ENCODE measurements at regions not wholly inside any gene's neighbourhood (a gene's known extent, or its start where the extent isn't known, plus 50 kb on each side); places are given as distances from the start of the nearest gene placed in this dataset.

DNA sequence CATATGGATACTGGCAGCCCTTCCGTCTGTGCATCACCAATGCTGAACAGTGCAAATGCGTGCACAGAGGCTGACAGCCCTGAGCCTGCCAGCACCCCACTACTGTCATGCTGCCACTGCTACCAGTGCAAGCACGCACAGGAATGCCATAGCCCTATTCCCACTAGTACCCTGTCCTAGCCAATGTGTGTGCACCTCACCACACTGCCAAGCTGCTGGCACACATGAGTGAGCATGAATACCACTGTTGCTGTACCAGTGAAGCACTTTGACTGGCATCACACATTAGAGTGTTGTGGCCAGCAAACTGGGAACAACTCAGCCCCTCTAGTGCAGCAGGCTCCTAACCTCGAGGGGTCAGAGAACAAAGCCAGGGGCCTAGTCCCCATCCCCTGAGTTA is 102.9 kb upstream of the PCDH10 start:
- Histone ChIP-seq H2AFZ (ENCODE audit: low read length) (no peak overlapping the region), H3K4me3 (replicated peaks in 1 of 3; ENCODE audit: insufficient read depth in 1 of 3, low read depth in 2 of 3, low read length in 3 of 3) (no peak overlapping the region), H4K20me1 (ENCODE audit: insufficient read depth, low read length) (no peaks in the 10 kb centered on the region), H3K36me3 (replicated peaks in 1 of 2; ENCODE audit: control insufficient read depth in 1 of 2, insufficient read depth in 2 of 2, low read length in 2 of 2) (no peaks in the 10 kb centered on the region), H3K27me3 (ENCODE audit: control insufficient read depth in 1 of 2, insufficient read depth in 2 of 2, low read length in 2 of 2) (no peaks in the 10 kb centered on the region), H3K9ac (ENCODE audit: insufficient read depth, low read depth, low read length) (no peak overlapping the region), H3K27ac (ENCODE audit: extremely low read length, insufficient read depth, low read length) (no peak overlapping the region), H3K79me2 (ENCODE audit: insufficient read depth, low read length) (no peaks in the 10 kb centered on the region), H3K4me1 (ENCODE audit: insufficient read depth, low read length) (no peaks in the 10 kb centered on the region), H3K4me2 (ENCODE audit: low read depth, low read length) (no peak overlapping the region), H3K9me3 (ENCODE audit: low read length) (0 out of 2 replicates have a peak, but pooled peaks cover 4% of the 10 kb centered on the region)
- intact Hi-C loops (cut with micrococcal nuclease; ENCODE audit: unreplicated experiment): no loop called here
- CTCF ChIA-PET (ENCODE audit: low intra/inter-chr PET ratio, low total read pairs): no interaction called here
- FAIRE-seq (no peak), ATAC-seq (no peak), DNase-seq (ENCODE audit: low spot score) (no peak)
- TF ChIP-seq CHCHD3 (CRISPR knock-in tag; IDR thresholded peaks at IDR 0.05) (no peak), ZFAT (CRISPR knock-in tag; conservative IDR thresholded peaks at IDR 0.05) (no peak), FIP1L1 (IDR thresholded peaks at IDR 0.05; ENCODE audit: borderline replicate concordance, insufficient read depth, low read depth, low read length) (no peak), PHF8 (CRISPR knock-in tag; IDR thresholded peaks at IDR 0.05) (no peak), ZNF644 (CRISPR knock-in tag; IDR thresholded peaks at IDR 0.05; ENCODE audit: low read depth) (no peak), HOXA5 (CRISPR knock-in tag; IDR thresholded peaks at IDR 0.05) (no peak), ASH2L (IDR thresholded peaks at IDR 0.05; ENCODE audit: insufficient read length, low read depth, low read length) (no peak), EHMT2 (IDR thresholded peaks at IDR 0.05; ENCODE audit: borderline replicate concordance, low read depth, low read length) (no peak), GATAD1 (CRISPR knock-in tag; IDR thresholded peaks at IDR 0.05) (no peak), STAT5B (CRISPR knock-in tag; IDR thresholded peaks at IDR 0.05) (no peak)
- TF ChIP-seq, protein P1, sequence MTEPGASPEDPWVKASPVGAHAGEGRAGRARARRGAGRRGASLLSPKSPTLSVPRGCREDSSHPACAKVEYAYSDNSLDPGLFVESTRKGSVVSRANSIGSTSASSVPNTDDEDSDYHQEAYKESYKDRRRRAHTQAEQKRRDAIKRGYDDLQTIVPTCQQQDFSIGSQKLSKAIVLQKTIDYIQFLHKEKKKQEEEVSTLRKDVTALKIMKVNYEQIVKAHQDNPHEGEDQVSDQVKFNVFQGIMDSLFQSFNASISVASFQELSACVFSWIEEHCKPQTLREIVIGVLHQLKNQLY (CRISPR knock-in tag; IDR thresholded peaks at IDR 0.05): no peak
- TF ChIP-seq, protein P2, sequence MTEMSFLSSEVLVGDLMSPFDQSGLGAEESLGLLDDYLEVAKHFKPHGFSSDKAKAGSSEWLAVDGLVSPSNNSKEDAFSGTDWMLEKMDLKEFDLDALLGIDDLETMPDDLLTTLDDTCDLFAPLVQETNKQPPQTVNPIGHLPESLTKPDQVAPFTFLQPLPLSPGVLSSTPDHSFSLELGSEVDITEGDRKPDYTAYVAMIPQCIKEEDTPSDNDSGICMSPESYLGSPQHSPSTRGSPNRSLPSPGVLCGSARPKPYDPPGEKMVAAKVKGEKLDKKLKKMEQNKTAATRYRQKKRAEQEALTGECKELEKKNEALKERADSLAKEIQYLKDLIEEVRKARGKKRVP (CRISPR knock-in tag; IDR thresholded peaks at IDR 0.05): no peak
- TF ChIP-seq, protein P3, sequence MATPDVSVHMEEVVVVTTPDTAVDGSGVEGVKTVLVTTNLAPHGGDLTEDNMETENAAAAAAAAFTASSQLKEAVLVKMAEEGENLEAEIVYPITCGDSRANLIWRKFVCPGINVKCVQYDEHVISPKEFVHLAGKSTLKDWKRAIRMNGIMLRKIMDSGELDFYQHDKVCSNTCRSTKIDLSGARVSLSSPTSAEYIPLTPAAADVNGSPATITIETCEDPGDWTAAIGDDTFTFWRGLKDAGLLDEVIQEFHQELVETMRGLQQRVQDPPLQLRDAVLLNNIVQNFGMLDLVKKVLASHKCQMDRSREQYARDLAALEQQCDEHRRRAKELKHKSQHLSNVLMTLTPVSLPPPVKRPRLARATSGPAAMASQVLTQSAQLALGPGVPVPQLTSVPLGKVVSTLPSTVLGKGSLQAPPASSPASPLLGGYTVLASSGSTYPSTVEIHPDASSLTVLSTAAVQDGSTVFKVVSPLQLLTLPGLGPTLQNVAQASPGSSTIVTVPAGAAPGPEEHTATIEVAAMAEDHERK (CRISPR knock-in tag; IDR thresholded peaks at IDR 0.05; ENCODE audit: low read depth): no peak
- POLR2A ChIA-PET: no interaction called here
- in situ Hi-C loops (cut with HindIII; ENCODE audit: extremely low pct_ligation_motif_present, low pct_unique_long_range_greater_than_20kb): no loop called here
- BruUV-seq (replicated peaks): no TSS peak
- 8% methylated on average over 2 of the region's 4 CpGs for WGBS (ENCODE audit: low lambda C conversion rate)

Data from HepG2 (cell line).